Calu3 (cell line): ENCODE measurements at regions not wholly inside any gene's neighbourhood (a gene's known extent, or its start where the extent isn't known, plus 50 kb on each side); places are given as distances from the start of the nearest gene placed in this dataset.

Source experiments
- BruUV-seq: library from RNA; stranded (reverse); fragments of 400-500 nt; replicated peaks from 2 replicates; lab custom pipeline; 2021; lab: Mats Ljungman, UMichigan
- CTCF ChIA-PET: fragments of 300-600 bp; sonication (Branson Sonifier 250); formaldehyde crosslinking; loops from one replicate; lab custom pipeline; 2022; ENCODE audit warnings: antibody characterized with exemption; lab: Charles Lee
- DNase-seq: peaks from one replicate; pipeline ENCODE4 v3.0.0; 2022
- H3K27ac Mint-ChIP-seq: one replicate; pipeline ENCODE4 v1.8.0; 2022; ENCODE audit warnings: mixed read lengths; ENCODE audit not compliant: unreplicated experiment
- H3K27me3 Mint-ChIP-seq: one replicate; pipeline ENCODE4 v1.8.0; 2022; ENCODE audit warnings: mixed read lengths; ENCODE audit not compliant: unreplicated experiment
- H3K36me3 Mint-ChIP-seq: one replicate; pipeline ENCODE4 v1.8.0; 2022; ENCODE audit warnings: mild to moderate bottlenecking, moderate library complexity, mixed read lengths; ENCODE audit not compliant: insufficient read depth, unreplicated experiment
- H3K4me1 Mint-ChIP-seq: one replicate; pipeline ENCODE4 v1.8.0; 2022; ENCODE audit warnings: mild to moderate bottlenecking, low read depth, mixed read lengths; ENCODE audit not compliant: unreplicated experiment
- H3K4me3 Mint-ChIP-seq: one replicate; pipeline ENCODE4 v1.8.0; 2022; ENCODE audit warnings: mild to moderate bottlenecking, low read depth, moderate library complexity, mixed read lengths; ENCODE audit not compliant: unreplicated experiment
- H3K9me3 Mint-ChIP-seq: one replicate; pipeline ENCODE4 v1.8.0; 2022; ENCODE audit warnings: low read depth, mixed read lengths; ENCODE audit not compliant: unreplicated experiment
- intact Hi-C: fragments of 100-400 bp; cut with micrococcal nuclease; formaldehyde crosslinking; loops from one replicate; pipeline ENCODE4 v1.10.0; 2022; ENCODE audit not compliant: unreplicated experiment
- TF ChIP-seq, protein P1 (sequence below): fragments of 200-600 bp; IDR thresholded peaks from one replicate; pipeline ENCODE4 v1.8.0; 2022; ENCODE audit warnings: antibody characterized with exemption; ENCODE audit not compliant: unreplicated experiment

DNA sequence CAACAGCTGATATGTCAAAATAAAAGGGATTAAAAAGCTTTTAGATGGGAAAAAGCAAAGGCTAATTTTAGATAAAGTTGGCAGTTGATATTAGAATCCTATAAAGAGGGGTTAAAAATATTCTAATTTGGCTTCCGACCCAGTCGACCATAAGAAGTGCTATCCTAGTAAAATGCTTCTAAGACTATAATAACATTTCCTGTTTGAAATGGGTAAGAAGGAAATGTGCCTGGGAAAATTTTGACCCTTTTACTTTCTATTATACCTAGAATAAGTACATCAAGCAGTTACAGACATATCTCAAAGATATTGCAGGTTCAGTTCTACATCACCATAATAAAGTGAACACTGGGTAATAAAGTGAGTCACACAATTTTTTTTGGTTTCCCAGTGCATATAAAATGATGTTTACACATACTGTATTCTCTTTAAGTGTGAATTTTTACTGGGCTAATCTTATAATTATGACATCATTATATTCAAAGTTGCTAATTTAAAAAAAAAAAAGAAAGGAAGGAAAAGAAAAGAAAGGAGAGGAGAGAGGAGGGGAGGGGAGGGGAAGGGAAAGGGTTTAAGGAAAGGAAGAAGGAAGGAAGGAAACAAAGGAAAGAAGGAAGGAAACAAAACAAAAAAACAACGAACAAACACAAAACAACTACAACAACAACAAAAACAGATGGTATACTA lies 308.2 kb upstream of the NR5A2 start:
- CTCF ChIA-PET = interaction anchor here (0.6 kb wide), 1 partner anchor 291 kb away, joined by 9 read pairs; no protein-coding TSS in a partner anchor
- TF ChIP-seq, protein P1, sequence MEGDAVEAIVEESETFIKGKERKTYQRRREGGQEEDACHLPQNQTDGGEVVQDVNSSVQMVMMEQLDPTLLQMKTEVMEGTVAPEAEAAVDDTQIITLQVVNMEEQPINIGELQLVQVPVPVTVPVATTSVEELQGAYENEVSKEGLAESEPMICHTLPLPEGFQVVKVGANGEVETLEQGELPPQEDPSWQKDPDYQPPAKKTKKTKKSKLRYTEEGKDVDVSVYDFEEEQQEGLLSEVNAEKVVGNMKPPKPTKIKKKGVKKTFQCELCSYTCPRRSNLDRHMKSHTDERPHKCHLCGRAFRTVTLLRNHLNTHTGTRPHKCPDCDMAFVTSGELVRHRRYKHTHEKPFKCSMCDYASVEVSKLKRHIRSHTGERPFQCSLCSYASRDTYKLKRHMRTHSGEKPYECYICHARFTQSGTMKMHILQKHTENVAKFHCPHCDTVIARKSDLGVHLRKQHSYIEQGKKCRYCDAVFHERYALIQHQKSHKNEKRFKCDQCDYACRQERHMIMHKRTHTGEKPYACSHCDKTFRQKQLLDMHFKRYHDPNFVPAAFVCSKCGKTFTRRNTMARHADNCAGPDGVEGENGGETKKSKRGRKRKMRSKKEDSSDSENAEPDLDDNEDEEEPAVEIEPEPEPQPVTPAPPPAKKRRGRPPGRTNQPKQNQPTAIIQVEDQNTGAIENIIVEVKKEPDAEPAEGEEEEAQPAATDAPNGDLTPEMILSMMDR = no peak
- intact Hi-C loops = no loop called here
- no peaks in the 10 kb centered on the region for H3K9me3 Mint-ChIP-seq
- no peak overlapping the region for H3K27ac Mint-ChIP-seq
- H3K4me3 Mint-ChIP-seq = no peak overlapping the region
- H3K4me1 Mint-ChIP-seq = peaks cover 6% of the 10 kb centered on the region
- DNase-seq = no peak
- no peaks in the 10 kb centered on the region for H3K36me3 Mint-ChIP-seq
- H3K27me3 Mint-ChIP-seq = no peaks in the 10 kb centered on the region
- no TSS peak for BruUV-seq

GRCh38 chr1:199720496-199720895 lies 307.0 kb upstream of the NR5A2 start:
- BruUV-seq = no TSS peak
- Mint-ChIP-seq H3K36me3 (no peaks in the 10 kb centered on the region), H3K27me3 (no peaks in the 10 kb centered on the region), H3K9me3 (no peaks in the 10 kb centered on the region), H3K4me3 (no peak overlapping the region), H3K27ac (no peak overlapping the region), H3K4me1 (peaks cover 17% of the 10 kb centered on the region)
- intact Hi-C loops = loop anchor here (2.0 kb wide), 1 partner anchor 60 kb away; no protein-coding TSS in a partner anchor
- TF ChIP-seq, protein P1 = no peak
- no peak for DNase-seq
- CTCF ChIA-PET = no interaction called here

GRCh38 chr1:199721001-199721400 lies 306.5 kb upstream of the NR5A2 start:
- BruUV-seq = no TSS peak
- H3K27ac Mint-ChIP-seq = no peak overlapping the region
- TF ChIP-seq, protein P1 = no peak

DNA sequence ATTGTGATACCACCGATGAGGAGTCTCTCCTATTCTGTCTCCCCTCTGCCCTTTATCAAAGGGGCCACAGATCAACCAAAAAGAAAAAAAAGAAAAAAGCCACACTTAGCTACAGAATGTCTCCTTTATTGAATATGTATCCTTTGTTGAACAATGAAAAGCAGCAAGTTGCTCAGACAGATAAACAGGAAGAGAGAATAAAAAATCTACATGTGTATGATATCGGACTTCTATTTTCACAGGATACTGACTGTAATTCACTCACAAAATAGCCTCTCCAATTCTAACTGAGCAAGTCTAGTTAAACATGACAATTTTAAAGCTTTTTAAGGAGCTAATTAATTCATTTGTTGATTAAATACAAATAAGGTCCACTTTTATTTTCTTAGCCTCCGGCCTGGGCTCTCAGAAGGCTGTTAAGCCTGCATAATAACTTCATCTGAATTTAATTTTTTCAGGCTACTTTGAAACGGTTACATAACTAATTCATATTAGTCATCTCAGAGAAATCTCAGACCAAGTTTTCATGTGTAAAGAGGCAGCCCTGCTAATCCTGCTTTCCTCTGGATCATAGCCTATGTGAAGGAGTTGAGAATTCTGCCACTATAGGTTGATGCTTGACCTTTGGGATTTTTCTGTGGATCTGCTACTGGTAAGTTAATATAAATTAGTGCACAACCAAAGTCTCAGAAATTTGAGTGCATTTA lies 304.1 kb upstream of the NR5A2 start:
- intact Hi-C loops = no loop called here
- H3K27me3 Mint-ChIP-seq = no peaks in the 10 kb centered on the region
- no peaks in the 10 kb centered on the region for H3K9me3 Mint-ChIP-seq
- H3K4me3 Mint-ChIP-seq = no peak overlapping the region
- no TSS peak for BruUV-seq
- DNase-seq = no peak
- H3K36me3 Mint-ChIP-seq = no peaks in the 10 kb centered on the region
- CTCF ChIA-PET = interaction anchor here (1.4 kb wide), 1 partner anchor 19 kb away, joined by 3 read pairs; no protein-coding TSS in a partner anchor
- TF ChIP-seq, protein P1 = no peak
- H3K27ac Mint-ChIP-seq = no peak overlapping the region
- peaks cover 17% of the 10 kb centered on the region for H3K4me1 Mint-ChIP-seq

More at GRCh38 chr1:199721001-199721400, 306.5 kb upstream of the NR5A2 start:
- CTCF ChIA-PET = no interaction called here
- Mint-ChIP-seq H3K9me3 (no peaks in the 10 kb centered on the region), H3K4me3 (no peak overlapping the region), H3K27me3 (no peaks in the 10 kb centered on the region), H3K4me1 (peaks cover 17% of the 10 kb centered on the region), H3K36me3 (no peaks in the 10 kb centered on the region)
- no peak for DNase-seq
- intact Hi-C loops = loop anchor here (2.0 kb wide), 1 partner anchor 60 kb away; no protein-coding TSS in a partner anchor
